Mammary epithelial cell (primary cell): ENCODE measurements at regions not wholly inside any gene's neighbourhood (a gene's known extent, or its start where the extent isn't known, plus 50 kb on each side); places are given as distances from the start of the nearest gene placed in this dataset.

Experiments used
- CTCF ChIP-seq, 2 donors: IDR thresholded peaks in 1 of 2; conservative IDR thresholded peaks in 1 of 2; 2 replicates each; pipeline ENCODE4 v1.5.1; 2011 to 2012; ENCODE audit warnings: inconsistent platforms in 2 of 2, low read length in 2 of 2, mild to moderate bottlenecking in 2 of 2, control low read depth in 1 of 2, low read depth in 1 of 2; ENCODE audit not compliant: insufficient read depth in 1 of 2; ENCODE audit errors: extremely low read depth in 1 of 2
- EZH2 ChIP-seq: IDR thresholded peaks from 2 replicates; pipeline ENCODE4 v1.6.1; 2012; ENCODE audit warnings: low read length, inconsistent platforms, borderline replicate concordance

GRCh38 chr2:167544602-167545001, 656.3 kb downstream of the XIRP2 start:
- TF ChIP-seq CTCF (conservative IDR thresholded peaks at IDR 0.05 in 1 of 2, IDR thresholded peaks at IDR 0.05 in 1 of 2; ENCODE audit: extremely low read depth in 1 of 2, insufficient read depth in 1 of 2, low read depth in 1 of 2, low read length in 2 of 2): no peak
- no peak for TF ChIP-seq EZH2
